H9 (cell line): ENCODE measurements at regions not wholly inside any gene's neighbourhood (a gene's known extent, or its start where the extent isn't known, plus 50 kb on each side); places are given as distances from the start of the nearest gene placed in this dataset.

Source experiments
- DNase-seq: peaks from one replicate; pipeline ENCODE4 v3.0.0-alpha.2; 2017
- H2AFZ ChIP-seq: one replicate; pipeline ENCODE4 v1.6.1; 2013; ENCODE audit warnings: mild to moderate bottlenecking, low read length, control low read depth, moderate library complexity
- H2AK5ac ChIP-seq: 2 replicates; pipeline ENCODE4 v1.6.1; 2013; ENCODE audit warnings: low read length, control low read depth, mixed read lengths; ENCODE audit not compliant: insufficient read length
- H2BK120ac ChIP-seq: one replicate; pipeline ENCODE4 v1.6.1; 2013; ENCODE audit warnings: low read depth, mild to moderate bottlenecking, low read length, control low read depth, inconsistent platforms; ENCODE audit not compliant: poor library complexity, severe bottlenecking
- H2BK12ac ChIP-seq: 2 replicates; pipeline ENCODE4 v1.6.1; 2013; ENCODE audit warnings: low read length, control low read depth, mixed read lengths, low read depth; ENCODE audit not compliant: insufficient read length
- H2BK15ac ChIP-seq: 2 replicates; pipeline ENCODE4 v1.6.1; 2013; ENCODE audit warnings: low read depth, low read length, control low read depth
- H2BK20ac ChIP-seq: one replicate; pipeline ENCODE4 v1.6.1; 2013; ENCODE audit warnings: low read depth, mild to moderate bottlenecking, low read length, control low read depth, inconsistent platforms; ENCODE audit not compliant: poor library complexity, severe bottlenecking
- H2BK5ac ChIP-seq: 2 replicates; pipeline ENCODE4 v1.6.1; 2013; ENCODE audit warnings: low read length, control low read depth, mixed read lengths; ENCODE audit not compliant: insufficient read length
- H3K14ac ChIP-seq: 2 replicates; pipeline ENCODE4 v1.6.1; 2013; ENCODE audit warnings: low read length, control low read depth; ENCODE audit not compliant: insufficient read depth
- H3K18ac ChIP-seq: 2 replicates; pipeline ENCODE4 v1.6.1; 2013; ENCODE audit warnings: low read depth, mild to moderate bottlenecking, mixed read lengths, low read length, control low read depth; ENCODE audit not compliant: insufficient read length
- H3K23ac ChIP-seq: 2 replicates; pipeline ENCODE4 v1.6.1; 2013; ENCODE audit warnings: low read length, control low read depth, mixed read lengths, low read depth; ENCODE audit not compliant: insufficient read length
- H3K23me2 ChIP-seq: 2 replicates; pipeline ENCODE4 v1.6.1; 2013; ENCODE audit warnings: low read depth, mild to moderate bottlenecking, mixed read lengths, low read length, control low read depth; ENCODE audit not compliant: insufficient read length, poor library complexity, severe bottlenecking
- H3K27ac ChIP-seq: 2 replicates; pipeline ENCODE4 v1.5.1; 2013; ENCODE audit warnings: low read length, control low read depth, mixed read lengths, low read depth; ENCODE audit not compliant: insufficient read length
- H3K27me3 ChIP-seq: 2 replicates; pipeline ENCODE4 v1.6.1; 2013; ENCODE audit warnings: low read length, control low read depth, inconsistent platforms; ENCODE audit not compliant: insufficient read depth
- H3K4ac ChIP-seq: 2 replicates; pipeline ENCODE4 v1.6.1; 2013; ENCODE audit warnings: low read depth, mild to moderate bottlenecking, control low read depth, inconsistent platforms, low read length, moderate library complexity
- H3K4me1 ChIP-seq: 2 replicates; pipeline ENCODE4 v1.6.1; 2013; ENCODE audit warnings: low read length, control low read depth, inconsistent platforms; ENCODE audit not compliant: insufficient read depth
- H3K4me2 ChIP-seq: 2 replicates; pipeline ENCODE4 v1.6.1; 2013; ENCODE audit warnings: low read length, control low read depth, mixed read lengths; ENCODE audit not compliant: insufficient read length, insufficient read depth
- H3K56ac ChIP-seq: 2 replicates; pipeline ENCODE4 v1.6.1; 2013; ENCODE audit warnings: low read depth, mild to moderate bottlenecking, mixed read lengths, low read length, control low read depth; ENCODE audit not compliant: insufficient read length
- H3K79me1 ChIP-seq: 2 replicates; pipeline ENCODE4 v1.6.1; 2013; ENCODE audit warnings: low read depth, mild to moderate bottlenecking, moderate library complexity, low read length, control low read depth, inconsistent platforms; ENCODE audit not compliant: insufficient read depth, poor library complexity, severe bottlenecking
- H3K79me2 ChIP-seq: 2 replicates; pipeline ENCODE4 v1.6.1; 2013; ENCODE audit warnings: low read length, control low read depth, inconsistent platforms; ENCODE audit not compliant: insufficient read depth
- H3K9ac ChIP-seq: 2 replicates; pipeline ENCODE4 v1.6.1; 2013; ENCODE audit warnings: low read length, control low read depth, mixed read lengths; ENCODE audit not compliant: insufficient read length; ENCODE audit errors: extremely low read depth
- H3K9me3 ChIP-seq: one replicate; pipeline ENCODE4 v1.6.1; 2013; ENCODE audit warnings: low read depth, low read length, inconsistent platforms; ENCODE audit not compliant: control insufficient read depth
- H3T11ph ChIP-seq: one replicate; pipeline ENCODE4 v1.6.1; 2013; ENCODE audit warnings: mild to moderate bottlenecking, low read length, control low read depth, inconsistent platforms
- H4K20me1 ChIP-seq: one replicate; pipeline ENCODE4 v1.6.1; 2013; ENCODE audit not compliant: control insufficient read depth, insufficient read length, insufficient read depth
- H4K5ac ChIP-seq: 2 replicates; pipeline ENCODE4 v1.6.1; 2013; ENCODE audit warnings: low read depth, mild to moderate bottlenecking, mixed read lengths, low read length, control low read depth; ENCODE audit not compliant: insufficient read length
- H4K8ac ChIP-seq: replicated peaks from 2 replicates; pipeline ENCODE4 v1.6.1; 2013; ENCODE audit warnings: low read length, control low read depth, mixed read lengths, low read depth; ENCODE audit not compliant: insufficient read length
- H4K91ac ChIP-seq: 2 replicates; pipeline ENCODE4 v1.6.1; 2013; ENCODE audit warnings: low read depth, mild to moderate bottlenecking, moderate library complexity, mixed read lengths, low read length, control low read depth; ENCODE audit not compliant: insufficient read length
- H3K27ac Mint-ChIP-seq, 3 experiments: 2 replicates in 2 of 3; 3 replicates in 1 of 3; pipeline ENCODE4 v1.8.0; 2020 to 2021; ENCODE audit warnings: mixed read lengths in 3 of 3, mild to moderate bottlenecking in 1 of 3, moderate library complexity in 1 of 3
- H3K27me3 Mint-ChIP-seq: 2 replicates; pipeline ENCODE4 v1.8.0; 2021; ENCODE audit warnings: low read depth, mild to moderate bottlenecking, moderate library complexity, mixed read lengths
- H3K36me3 Mint-ChIP-seq, 3 experiments: 2 replicates in 2 of 3; 3 replicates in 1 of 3; pipeline ENCODE4 v1.8.0; 2020 to 2021; ENCODE audit warnings: low read depth in 3 of 3, mixed read lengths in 3 of 3; ENCODE audit not compliant: insufficient read depth in 1 of 3
- H3K4me1 Mint-ChIP-seq, 2 experiments: 2 replicates each; pipeline ENCODE4 v1.8.0; 2020; ENCODE audit warnings: mixed read lengths in 2 of 2
- H3K4me3 Mint-ChIP-seq, 2 experiments: 2 replicates in 1 of 2; 3 replicates in 1 of 2; pipeline ENCODE4 v1.8.0; 2020 to 2021; ENCODE audit warnings: mild to moderate bottlenecking in 2 of 2, mixed read lengths in 2 of 2, moderate library complexity in 1 of 2
- H3K9me3 Mint-ChIP-seq, 2 experiments: 2 replicates in 1 of 2; 3 replicates in 1 of 2; pipeline ENCODE4 v1.8.0; 2020; ENCODE audit warnings: mild to moderate bottlenecking in 2 of 2, mixed read lengths in 2 of 2, moderate library complexity in 1 of 2
- WGBS: extraction: QIAGEN DNeasy Blood & Tissue Kit; methylation state at CpG from one replicate; pipeline ENCODE4 v1.1.7; 2013; ENCODE audit warnings: missing lambda C conversion rate, low lambda C conversion rate, mixed read lengths; ENCODE audit not compliant: insufficient read length; ENCODE audit errors: extremely low coverage; 5-methylcytosine and 5-hydroxymethylcytosine counted together
- TF ChIP-seq, protein P1 (sequence below): fragments of 200-600 bp; sonication (generic); conservative IDR thresholded peaks from 3 replicates; pipeline ENCODE4 v1.8.0; 2021; ENCODE audit warnings: antibody characterized with exemption, mild to moderate bottlenecking

DNA sequence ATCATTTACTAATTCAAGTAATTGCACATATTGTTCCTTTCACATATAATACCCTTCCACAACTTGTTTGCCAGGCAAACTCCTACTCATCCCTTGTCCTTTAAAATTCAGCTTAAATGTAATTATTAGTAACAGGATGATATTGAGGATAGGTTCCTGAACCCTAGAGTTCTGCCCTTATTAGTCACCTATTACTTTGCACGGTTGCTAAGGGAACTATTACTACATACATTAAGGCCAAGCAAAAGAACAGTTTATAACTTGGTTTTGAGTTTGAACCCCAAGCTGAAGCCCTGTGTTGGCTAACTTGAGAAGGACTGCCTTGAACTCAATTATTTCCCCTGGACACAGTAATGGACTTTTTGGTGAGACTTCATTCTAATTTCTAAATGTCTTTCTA is 529.7 kb downstream of the IGSF11 start:
- H2BK12ac ChIP-seq, result no peak overlapping the region
- H3K27me3 Mint-ChIP-seq, result no peaks in the 10 kb centered on the region
- TF ChIP-seq, protein P1, sequence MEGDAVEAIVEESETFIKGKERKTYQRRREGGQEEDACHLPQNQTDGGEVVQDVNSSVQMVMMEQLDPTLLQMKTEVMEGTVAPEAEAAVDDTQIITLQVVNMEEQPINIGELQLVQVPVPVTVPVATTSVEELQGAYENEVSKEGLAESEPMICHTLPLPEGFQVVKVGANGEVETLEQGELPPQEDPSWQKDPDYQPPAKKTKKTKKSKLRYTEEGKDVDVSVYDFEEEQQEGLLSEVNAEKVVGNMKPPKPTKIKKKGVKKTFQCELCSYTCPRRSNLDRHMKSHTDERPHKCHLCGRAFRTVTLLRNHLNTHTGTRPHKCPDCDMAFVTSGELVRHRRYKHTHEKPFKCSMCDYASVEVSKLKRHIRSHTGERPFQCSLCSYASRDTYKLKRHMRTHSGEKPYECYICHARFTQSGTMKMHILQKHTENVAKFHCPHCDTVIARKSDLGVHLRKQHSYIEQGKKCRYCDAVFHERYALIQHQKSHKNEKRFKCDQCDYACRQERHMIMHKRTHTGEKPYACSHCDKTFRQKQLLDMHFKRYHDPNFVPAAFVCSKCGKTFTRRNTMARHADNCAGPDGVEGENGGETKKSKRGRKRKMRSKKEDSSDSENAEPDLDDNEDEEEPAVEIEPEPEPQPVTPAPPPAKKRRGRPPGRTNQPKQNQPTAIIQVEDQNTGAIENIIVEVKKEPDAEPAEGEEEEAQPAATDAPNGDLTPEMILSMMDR, result no peak
- no peak overlapping the region for H3K27ac Mint-ChIP-seq
- no peaks in the 10 kb centered on the region for H3K9me3 ChIP-seq
- no peak overlapping the region for H3K23ac ChIP-seq
- no peak overlapping the region for H3K4me2 ChIP-seq
- H3K23me2 ChIP-seq, result no peaks in the 10 kb centered on the region
- peaks cover 12% of the 10 kb centered on the region in 2 experiments; a peak in 3 of 4 replicates for H3K4me1 Mint-ChIP-seq
- H2BK5ac ChIP-seq, result no peak overlapping the region
- no peaks in the 10 kb centered on the region for H3K4me1 ChIP-seq
- H3K4me3 Mint-ChIP-seq, result no peak overlapping the region
- H3K9me3 Mint-ChIP-seq, result no peaks in the 10 kb centered on the region
- no peak overlapping the region for H2BK15ac ChIP-seq
- H3K9ac ChIP-seq, result no peak overlapping the region
- no peak overlapping the region for H2BK120ac ChIP-seq
- H4K20me1 ChIP-seq, result no peaks in the 10 kb centered on the region
- no peaks in the 10 kb centered on the region for H3K79me1 ChIP-seq
- no peak overlapping the region for H2AFZ ChIP-seq
- H3K79me2 ChIP-seq, result no peaks in the 10 kb centered on the region
- no peak overlapping the region for H2BK20ac ChIP-seq
- H3T11ph ChIP-seq, result no peak overlapping the region
- no peak overlapping the region for H2AK5ac ChIP-seq
- H3K27me3 ChIP-seq, result no peaks in the 10 kb centered on the region
- no peak overlapping the region for H4K5ac ChIP-seq
- H4K91ac ChIP-seq, result no peak overlapping the region
- no CpG with 5 or more reads among the region's 1 CpG for WGBS
- no peak overlapping the region for H3K14ac ChIP-seq
- no peak overlapping the region for H3K4ac ChIP-seq
- no peaks in the 10 kb centered on the region for H3K36me3 Mint-ChIP-seq
- no peak overlapping the region for H3K27ac ChIP-seq
- H3K18ac ChIP-seq, result no peak overlapping the region
- no peak overlapping the region for H4K8ac ChIP-seq
- no peak for DNase-seq
- H3K56ac ChIP-seq, result no peak overlapping the region
